Pancreas (tissue), 10 donors: ENCODE measurements at regions not wholly inside any gene's neighbourhood (a gene's known extent, or its start where the extent isn't known, plus 50 kb on each side); places are given as distances from the start of the nearest gene placed in this dataset.

Experiments used
- ATAC-seq, 4 donors: fragments of 200-7000 bp; cut with Tn5 transposase; one replicate each; pipeline versions ENCODE4 v1.8.0 to v1.9.1; 2020; ENCODE audit warnings: mild to moderate bottlenecking in 4 of 4, moderate library complexity in 4 of 4
- DNase-seq, 6 donors: peaks; one replicate each; pipeline ENCODE4 v3.0.0-alpha.2; 2020
- FAIRE-seq: peaks from 2 replicates; lab custom pipeline; 2012; peaks lifted over from hg19 to GRCh38; lab: Jason Lieb, UNC
- H3K27ac ChIP-seq, 4 donors: fragments of 200-600 bp; sonication (generic); 1 replicate in 3 of 4; 2 replicates in 1 of 4; pipeline versions ENCODE4 v1.5.0 to v1.8.0; 2020
- H3K27me3 ChIP-seq, 4 donors: fragments of 200-600 bp; one replicate each; pipeline ENCODE4 v1.8.0; 2021
- H3K36me3 ChIP-seq, 3 donors: fragments of 200-600 bp; sonication (generic) in 1 of 3; one replicate each; pipeline versions ENCODE4 v1.5.0 to v1.8.0; 2020 to 2021
- H3K4me1 ChIP-seq, 3 donors: fragments of 200-600 bp; one replicate each; pipeline ENCODE4 v1.8.0; 2021
- H3K4me3 ChIP-seq, 4 donors: fragments of 200-600 bp; sonication (generic) in 2 of 4; one replicate each; pipeline versions ENCODE4 v1.5.0 to v1.8.0; 2020 to 2021
- H3K9me3 ChIP-seq, 4 donors: fragments of 200-600 bp; one replicate each; pipeline ENCODE4 v1.8.0; 2021
- WGBS, 2 donors: extraction: QIAGEN DNeasy Blood & Tissue Kit; methylation state at CpG; one replicate each; pipeline ENCODE4 v1.1.7; 2013; 5-methylcytosine and 5-hydroxymethylcytosine counted together
- intact Hi-C, 3 donors: fragments of 100-400 bp; cut with DNase I; formaldehyde crosslinking; loops; one replicate each; pipeline versions ENCODE4 v1.11.1 to v1.14.2; 2022
- TF ChIP-seq, protein P1 (sequence below), 4 donors: fragments of 200-600 bp; sonication (generic) in 3 of 4; IDR thresholded peaks; one replicate each; pipeline versions ENCODE4 v1.5.0 to v1.8.0; 2021; ENCODE audit warnings: antibody characterized with exemption in 4 of 4
- donor health status: healthy with polysubstance abuse.
- donor health status: DM: no; HTN: no; CAD: no; lungs with moderate emphysema.
- donor health status: DM: no; HTN: no; CAD: no.
- donor health status: control.
- donor health status: control.
- donor health status: Bipolar disorder and iron deficiency.
- donor health status: DM: yes; HTN: yes; CAD: no.
- donor health status: DM: no; HTN: no; CAD: no.
- donor health status: DM: no; HTN: no; CAD: no.
- donor health status: DM: yes; HTN: yes; CAD: no.

DNA sequence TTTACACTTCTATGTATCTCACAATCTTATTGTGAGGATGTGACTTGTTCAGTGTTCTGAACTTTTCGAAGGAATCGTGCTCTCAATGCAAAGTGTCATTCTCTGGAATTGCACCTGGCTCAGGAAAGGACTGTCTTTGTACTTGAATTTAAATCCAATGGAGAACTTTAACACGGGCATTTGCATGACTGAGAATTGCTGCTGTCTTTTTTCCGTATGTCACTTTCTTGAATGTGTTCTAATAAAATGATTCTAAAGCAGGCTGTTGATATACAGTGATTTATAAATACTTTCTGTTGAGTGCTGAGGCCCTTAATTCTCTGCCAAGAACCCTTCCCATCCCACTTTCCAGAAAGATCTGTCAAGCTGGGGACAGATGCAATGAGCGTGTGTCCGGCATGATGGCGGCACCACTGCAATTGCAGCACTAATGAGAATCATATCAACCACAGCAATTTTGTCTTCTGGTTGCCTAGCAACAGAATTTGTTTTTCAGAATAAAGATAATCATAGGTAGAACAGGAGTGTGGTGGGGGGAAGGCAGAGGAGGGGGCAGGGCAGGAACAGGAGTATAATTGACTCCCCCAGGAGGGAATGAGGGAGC, 210.6 kb upstream of the UMPS start:
- TF ChIP-seq, protein P1, sequence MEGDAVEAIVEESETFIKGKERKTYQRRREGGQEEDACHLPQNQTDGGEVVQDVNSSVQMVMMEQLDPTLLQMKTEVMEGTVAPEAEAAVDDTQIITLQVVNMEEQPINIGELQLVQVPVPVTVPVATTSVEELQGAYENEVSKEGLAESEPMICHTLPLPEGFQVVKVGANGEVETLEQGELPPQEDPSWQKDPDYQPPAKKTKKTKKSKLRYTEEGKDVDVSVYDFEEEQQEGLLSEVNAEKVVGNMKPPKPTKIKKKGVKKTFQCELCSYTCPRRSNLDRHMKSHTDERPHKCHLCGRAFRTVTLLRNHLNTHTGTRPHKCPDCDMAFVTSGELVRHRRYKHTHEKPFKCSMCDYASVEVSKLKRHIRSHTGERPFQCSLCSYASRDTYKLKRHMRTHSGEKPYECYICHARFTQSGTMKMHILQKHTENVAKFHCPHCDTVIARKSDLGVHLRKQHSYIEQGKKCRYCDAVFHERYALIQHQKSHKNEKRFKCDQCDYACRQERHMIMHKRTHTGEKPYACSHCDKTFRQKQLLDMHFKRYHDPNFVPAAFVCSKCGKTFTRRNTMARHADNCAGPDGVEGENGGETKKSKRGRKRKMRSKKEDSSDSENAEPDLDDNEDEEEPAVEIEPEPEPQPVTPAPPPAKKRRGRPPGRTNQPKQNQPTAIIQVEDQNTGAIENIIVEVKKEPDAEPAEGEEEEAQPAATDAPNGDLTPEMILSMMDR (IDR thresholded peaks at IDR 0.05), result no peak
- Histone ChIP-seq H3K4me1 (peaks cover 6 to 10% (median 10%) of the 10 kb centered on the region in 3 donors), H3K4me3 (no peak overlapping the region), H3K27me3 (no peaks in the 10 kb centered on the region), H3K36me3 (no peaks in the 10 kb centered on the region), H3K27ac (no peak overlapping the region), H3K9me3 (no peaks in the 10 kb centered on the region)
- DNase-seq, result no peak
- ATAC-seq, result no peak
- FAIRE-seq, result no peak
- 94% methylated on average over 7 of the region's 7 CpGs for WGBS, 2 donors
- intact Hi-C loops, result no loop called here

DNA sequence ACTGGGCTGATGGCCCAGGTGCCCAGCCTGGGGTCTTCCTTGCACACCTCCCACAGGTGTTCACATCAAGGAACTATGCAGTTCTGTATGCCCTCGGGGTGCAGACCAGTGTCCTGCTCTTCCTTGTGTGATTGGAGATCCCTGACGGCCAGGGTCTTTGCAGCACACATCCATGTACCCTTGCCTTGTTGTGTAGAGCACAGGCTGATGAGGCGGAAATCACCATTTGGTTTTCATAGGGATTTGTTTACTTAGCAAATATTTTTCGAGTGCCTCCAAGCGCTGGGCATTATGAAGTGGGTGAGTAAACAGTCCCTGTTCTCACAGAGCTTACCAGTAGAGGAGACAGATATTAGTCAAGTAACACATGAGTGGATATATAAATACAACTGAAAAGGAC, 209.3 kb upstream of the UMPS start:
- ATAC-seq (peak; percentile 80 to 98 (median 95)), DNase-seq (peak in 2 of 6 donors; percentile 16 to 26), FAIRE-seq (no peak)
- TF ChIP-seq, protein P1 (IDR thresholded peaks at IDR 0.05), result no peak
- H3K27me3 ChIP-seq, result no peaks in the 10 kb centered on the region
- H3K4me1 ChIP-seq, result peaks cover 6 to 10% (median 10%) of the 10 kb centered on the region in 3 donors
- no peaks in the 10 kb centered on the region for H3K9me3 ChIP-seq
- no peak overlapping the region for H3K4me3 ChIP-seq
- intact Hi-C loops, result no loop called here
- 20 to 26% methylated on average over 5 of the region's 5 CpGs for WGBS, 2 donors
- no peak overlapping the region for H3K27ac ChIP-seq
- H3K36me3 ChIP-seq, result no peaks in the 10 kb centered on the region

DNA sequence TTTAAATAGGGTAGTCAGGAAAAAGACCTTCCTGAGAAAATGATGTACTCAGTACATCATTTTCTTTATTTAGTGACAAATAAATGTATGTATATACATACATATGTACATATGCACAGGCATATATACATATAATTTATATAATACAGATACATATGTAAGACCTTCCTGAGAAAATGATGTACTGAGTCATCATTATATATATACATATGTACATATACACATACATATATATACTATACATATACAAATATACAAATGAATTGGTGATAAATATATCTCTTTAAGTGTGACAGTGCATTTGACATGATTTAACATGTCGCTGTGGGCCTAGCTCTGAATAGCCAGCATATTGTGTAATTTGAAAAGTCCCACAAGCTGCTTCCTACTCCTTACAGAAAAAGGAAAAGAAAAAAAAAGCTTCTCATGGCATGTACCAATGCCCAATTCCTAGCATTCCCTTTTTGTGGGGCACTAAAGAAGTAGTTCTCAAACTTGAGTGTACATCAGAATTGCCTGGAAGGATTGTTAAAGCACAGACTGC, 208.1 kb upstream of the UMPS start:
- intact Hi-C loops, result no loop called here
- 93 to 96% methylated on average over 1 of the region's 1 CpG for WGBS, 2 donors
- Histone ChIP-seq H3K36me3 (no peaks in the 10 kb centered on the region), H3K4me1 (peaks cover 6 to 10% (median 10%) of the 10 kb centered on the region in 3 donors), H3K27ac (no peak overlapping the region), H3K4me3 (no peak overlapping the region), H3K9me3 (no peaks in the 10 kb centered on the region), H3K27me3 (no peaks in the 10 kb centered on the region)
- TF ChIP-seq, protein P1 (IDR thresholded peaks at IDR 0.05), result no peak
- no peak for FAIRE-seq
- no peak for DNase-seq
- no peak for ATAC-seq

DNA sequence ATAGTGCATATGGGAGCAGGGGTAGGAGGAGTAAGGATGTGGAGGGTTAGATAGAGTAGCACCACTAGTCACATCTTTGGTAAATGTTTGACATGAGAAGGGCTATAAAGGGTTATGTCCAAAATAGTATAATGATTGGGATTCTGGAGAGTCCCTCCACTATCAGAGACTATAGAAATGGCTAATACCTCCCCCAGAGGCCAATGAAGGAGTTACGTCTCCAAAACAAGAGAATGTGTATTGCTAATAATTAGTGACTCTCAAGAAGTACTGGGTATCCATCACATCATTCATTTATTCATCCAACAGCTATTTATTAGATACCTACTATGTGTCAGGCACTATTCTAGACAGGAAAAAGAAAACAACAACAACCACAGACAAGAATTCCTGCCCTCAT, 203.7 kb upstream of the UMPS start:
- peaks cover 0 to 7% (median under 1%) of the 10 kb centered on the region in 3 donors for H3K4me1 ChIP-seq
- H3K9me3 ChIP-seq, result no peaks in the 10 kb centered on the region
- ATAC-seq, result no peak
- H3K36me3 ChIP-seq, result no peaks in the 10 kb centered on the region
- FAIRE-seq, result no peak
- no peak overlapping the region for H3K27ac ChIP-seq
- intact Hi-C loops, result no loop called here
- TF ChIP-seq, protein P1 (IDR thresholded peaks at IDR 0.05), result no peak
- no peak for DNase-seq
- WGBS, 2 donors, result 98 to 100% methylated on average over 1 of the region's 1 CpG
- no peaks in the 10 kb centered on the region for H3K27me3 ChIP-seq
- no peak overlapping the region for H3K4me3 ChIP-seq
